ENCODE measurements at regions not wholly inside any gene's neighbourhood (a gene's known extent, or its start where the extent isn't known, plus 50 kb on each side); places are given as distances from the start of the nearest gene placed in this dataset.

GRCh38 chr6:137369136-137369535 is 125.1 kb downstream of the OLIG3 start:
- no peak for TF ChIP-seq CTCF (tag by site-specific recombination; IDR thresholded peaks at IDR 0.05)
- TF ChIP-seq ZNF169 (tag by site-specific recombination; IDR thresholded peaks at IDR 0.05), result no peak
- no peak for TF ChIP-seq ZNF366 (tag by site-specific recombination; conservative IDR thresholded peaks at IDR 0.05)
